ENCODE measurements at regions not wholly inside any gene's neighbourhood (a gene's known extent, or its start where the extent isn't known, plus 50 kb on each side); places are given as distances from the start of the nearest gene placed in this dataset.

DNA sequence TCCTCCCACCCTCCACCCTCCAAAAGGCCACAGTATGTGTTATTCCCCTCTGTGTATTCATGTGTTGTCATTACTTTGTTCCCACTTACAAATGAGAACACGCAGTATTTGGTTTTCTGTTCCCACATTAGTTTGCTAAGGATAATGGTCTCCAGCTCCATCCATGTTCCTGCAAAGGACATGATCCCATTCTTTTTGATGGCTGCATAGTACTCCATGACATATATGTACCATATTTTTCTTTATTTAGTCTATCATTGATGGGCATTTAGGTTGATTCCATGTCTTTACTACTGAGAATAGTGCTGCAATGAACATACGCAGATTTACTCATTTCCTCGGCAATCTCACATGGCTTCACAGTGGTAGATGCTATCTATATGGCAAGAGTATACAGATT lies 453.6 kb upstream of the CFAP20DC start:
- TF ChIP-seq TARDBP (IDR thresholded peaks at IDR 0.05) (no peak), FOXM1 (IDR thresholded peaks at IDR 0.05; ENCODE audit: borderline replicate concordance) (no peak), ELF4 (IDR thresholded peaks at IDR 0.05) (no peak), HDGF (IDR thresholded peaks at IDR 0.05; ENCODE audit: borderline replicate concordance) (no peak), ZNF384 (IDR thresholded peaks at IDR 0.05) (no peak), SP1 (IDR thresholded peaks at IDR 0.05) (no peak), BHLHE40 (IDR thresholded peaks at IDR 0.05; ENCODE audit: borderline replicate concordance) (no peak)
